NCI-H1105 treated with DMSO at 0.1 percent for 48 hours (cell line): ENCODE measurements at regions not wholly inside any gene's neighbourhood (a gene's known extent, or its start where the extent isn't known, plus 50 kb on each side); places are given as distances from the start of the nearest gene placed in this dataset.
"Not testable (repeated sequence)": the region's sequence is repeated elsewhere in the genome, so short reads cannot be mapped to it uniquely, and the experiment has no call there.

Experiments
- DNase-seq: peaks from one replicate; lab custom pipeline; 2025; lab: John Stamatoyannopoulos, UW

DNA sequence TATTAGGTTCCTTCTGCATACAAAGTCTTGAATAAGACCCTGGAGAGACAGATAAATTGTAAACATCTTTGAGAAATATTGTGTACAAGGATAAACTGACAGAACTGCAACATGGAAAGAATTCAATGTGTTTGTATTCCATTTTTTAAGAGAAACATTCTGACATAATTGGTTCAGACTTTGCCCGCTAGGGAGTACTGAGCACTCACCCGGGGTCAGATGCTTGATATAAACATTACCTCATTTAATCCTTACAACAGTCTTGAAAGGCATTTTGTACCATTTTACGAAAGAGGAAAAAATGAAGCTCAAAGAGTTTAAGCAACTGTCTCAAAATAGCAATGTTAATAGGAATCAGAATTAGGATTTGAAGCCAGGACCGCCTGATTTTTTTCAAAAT lies 416.7 kb upstream of the CRIM1 start:
- no peak for DNase-seq

DNA sequence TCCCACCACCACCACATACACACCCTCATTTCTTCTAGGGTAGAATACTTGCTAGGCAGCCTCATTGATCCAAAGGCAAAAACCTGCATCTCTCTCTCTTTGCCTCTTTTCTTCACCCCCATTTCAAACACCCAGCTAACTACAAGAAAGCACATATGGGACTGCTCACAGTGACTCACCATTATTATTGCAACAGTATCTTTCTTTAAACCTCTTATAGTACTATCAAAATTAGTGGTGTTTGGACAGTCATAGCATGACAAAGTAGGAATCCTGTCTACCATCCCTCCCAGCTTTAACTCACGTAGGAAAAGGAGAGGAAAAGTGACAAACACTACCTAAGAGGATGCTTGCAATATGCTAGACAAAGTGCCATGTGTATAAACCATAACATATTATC lies 422.5 kb upstream of the CRIM1 start:
- DNase-seq, result no peak

DNA sequence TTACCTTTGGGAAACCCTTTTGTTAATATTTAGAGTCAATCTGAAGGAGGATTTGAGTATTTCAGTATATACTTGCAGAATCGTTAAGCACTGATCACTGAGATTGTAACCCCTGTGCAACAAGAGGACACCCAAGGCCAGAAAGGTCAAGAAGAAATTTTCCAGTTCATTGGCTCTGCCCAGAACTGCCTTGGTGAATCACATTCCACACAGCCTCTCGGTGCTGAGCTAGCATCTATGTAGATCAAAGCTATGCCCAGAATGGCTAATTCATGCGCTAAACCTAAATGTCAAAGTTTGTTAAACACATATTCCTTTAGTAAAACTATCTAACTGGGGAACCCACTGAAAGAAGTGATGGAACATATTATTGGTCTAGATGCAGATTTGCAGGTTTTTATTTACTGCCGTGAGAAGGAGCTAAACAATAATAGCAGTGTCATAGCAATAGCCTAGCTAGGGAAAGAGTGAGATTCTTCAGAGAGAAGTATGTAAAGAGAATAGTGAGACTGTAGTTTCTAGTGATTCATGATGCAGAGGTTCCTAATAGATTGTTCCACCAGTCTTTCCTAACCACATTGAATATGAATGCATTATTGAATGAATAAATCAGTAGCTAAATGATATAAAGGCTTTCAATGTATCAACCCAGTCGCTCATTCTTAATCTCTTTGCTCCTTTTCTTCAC lies 423.2 kb upstream of the CRIM1 start:
- DNase-seq, result no peak

DNA sequence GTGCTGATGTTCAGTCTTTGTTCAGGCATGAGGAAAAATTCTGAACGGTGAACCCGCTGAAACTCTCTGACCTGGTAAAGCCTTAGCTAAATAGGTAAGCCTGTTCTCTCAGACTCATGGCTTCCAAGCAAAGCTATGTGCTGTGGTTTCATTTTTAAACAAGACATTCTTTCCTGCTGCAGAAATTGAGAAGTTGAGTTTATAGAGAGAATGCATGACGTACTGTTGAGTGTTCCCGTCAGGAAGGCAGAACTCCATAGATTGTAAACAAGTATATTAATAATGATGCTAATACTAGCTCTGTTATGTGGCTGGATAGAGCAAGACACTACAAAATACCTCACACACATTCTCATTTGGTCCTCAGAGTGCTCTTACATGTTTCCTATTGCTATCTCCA lies 424.0 kb upstream of the CRIM1 start:
- DNase-seq, result no peak

DNA sequence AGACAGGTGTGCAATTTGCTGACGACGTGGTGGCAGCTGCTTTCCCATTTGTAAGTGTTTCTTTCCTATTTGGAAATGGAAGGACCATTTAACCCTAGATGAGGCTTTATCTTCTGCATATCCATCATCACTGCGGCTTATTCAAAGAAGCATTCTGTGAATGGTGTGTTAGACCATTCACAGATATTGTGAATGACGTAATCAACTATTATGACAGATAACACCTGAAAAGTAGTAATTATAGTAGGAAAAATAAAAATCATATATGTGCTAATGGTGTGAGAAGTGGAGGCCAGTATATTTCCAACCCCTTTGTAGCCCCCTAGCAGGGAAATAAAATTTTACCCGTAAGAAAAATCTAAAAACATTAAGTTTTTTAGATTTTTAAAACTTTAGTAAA lies 424.5 kb upstream of the CRIM1 start:
- no peak for DNase-seq

DNA sequence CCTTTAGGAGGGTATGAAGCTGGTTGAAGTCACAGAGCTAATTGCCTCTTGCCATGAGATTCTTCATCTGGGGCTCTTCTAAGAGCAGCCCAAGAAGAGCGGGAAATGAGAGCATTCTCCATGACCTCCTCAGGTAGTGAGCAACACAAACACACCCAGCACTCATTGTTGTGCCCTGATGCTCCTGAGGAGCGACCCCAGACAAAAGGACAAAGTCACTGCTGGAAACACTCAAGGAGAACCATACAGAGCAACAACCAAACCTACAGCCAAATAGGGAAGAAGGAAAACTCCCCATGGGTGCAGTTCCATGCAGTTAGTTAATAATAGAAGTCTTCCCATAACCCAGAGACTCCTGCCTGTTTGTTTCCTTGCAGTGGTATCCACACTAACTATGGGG lies 426.0 kb upstream of the CRIM1 start:
- DNase-seq, result no peak

DNA sequence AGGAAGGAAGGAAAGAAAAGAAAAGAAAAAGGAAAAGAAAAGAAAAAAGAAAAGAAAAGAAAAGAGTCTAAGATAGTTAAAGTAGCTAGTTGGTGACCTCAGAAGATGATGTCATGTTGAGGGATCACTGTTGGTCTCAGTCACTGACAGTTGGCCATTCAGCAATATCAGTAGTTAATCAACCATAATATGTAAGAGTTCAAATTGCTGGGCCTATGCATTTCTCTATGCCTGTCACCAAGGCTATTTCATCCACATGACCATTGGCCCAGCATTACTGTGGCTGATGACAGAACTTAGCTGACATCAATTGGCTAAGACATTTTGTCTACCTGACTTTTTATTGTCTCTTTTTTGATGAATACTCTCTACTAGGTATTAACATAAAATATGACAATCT lies 435.5 kb upstream of the CRIM1 start:
- DNase-seq, result no peak

DNA sequence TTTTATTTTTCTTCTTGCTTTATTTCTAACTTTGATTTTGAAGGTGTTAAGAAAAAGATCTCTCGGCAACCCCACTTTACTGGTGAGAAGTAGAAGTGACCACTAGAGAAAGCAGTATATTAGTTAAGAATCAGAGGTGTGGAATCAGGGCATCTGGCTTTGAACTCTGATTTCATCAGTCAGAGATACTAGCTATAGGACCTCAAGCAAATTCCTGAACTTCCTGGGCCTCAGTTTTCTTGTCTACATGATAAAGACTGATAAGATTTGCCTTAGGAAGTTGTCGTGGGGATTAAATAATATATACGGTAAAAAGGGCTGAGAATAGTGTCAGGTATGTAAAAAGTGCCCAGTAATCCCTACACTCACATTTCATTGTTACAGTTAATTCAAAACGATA lies 440.3 kb upstream of the CRIM1 start:
- no peak for DNase-seq

DNA sequence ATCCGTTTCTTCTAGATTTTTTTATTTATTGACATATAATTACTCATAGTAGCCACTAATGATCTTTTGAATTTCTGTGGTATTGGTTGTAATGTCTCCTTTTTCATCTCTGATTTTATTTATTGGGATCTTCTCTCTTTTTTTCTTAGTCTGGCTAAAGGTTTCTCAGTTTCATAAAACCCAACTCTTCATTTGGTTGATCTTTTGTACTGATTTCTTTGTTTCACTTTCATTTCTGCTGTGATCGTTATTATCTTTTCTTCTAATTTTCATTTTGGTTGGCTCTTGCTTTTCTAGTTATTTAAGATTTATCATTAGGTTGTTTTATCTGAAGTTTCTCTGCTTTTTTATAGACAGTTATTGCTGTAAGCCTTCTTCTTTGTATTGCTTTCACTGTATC lies 463.6 kb upstream of the CRIM1 start:
- no peak for DNase-seq

DNA sequence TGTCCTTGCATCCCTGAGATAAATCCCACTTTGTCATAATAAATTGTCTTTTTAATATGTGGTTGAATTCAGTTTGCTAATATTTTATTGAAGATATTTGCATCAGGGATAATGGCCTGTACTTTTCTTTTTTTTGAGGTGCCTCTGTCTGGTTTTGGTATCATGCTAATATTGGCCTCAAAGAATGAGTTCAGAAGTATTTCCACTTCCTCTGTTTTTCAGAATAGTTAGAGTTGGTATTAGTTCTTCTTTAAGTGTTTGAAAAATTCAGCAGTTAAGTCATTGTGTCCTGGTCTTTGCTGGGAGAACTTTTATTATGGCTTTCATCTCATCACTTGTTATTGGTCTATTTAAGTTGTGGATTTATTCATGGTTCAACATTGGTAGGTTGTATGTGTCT lies 464.1 kb upstream of the CRIM1 start:
- no peak for DNase-seq

DNA sequence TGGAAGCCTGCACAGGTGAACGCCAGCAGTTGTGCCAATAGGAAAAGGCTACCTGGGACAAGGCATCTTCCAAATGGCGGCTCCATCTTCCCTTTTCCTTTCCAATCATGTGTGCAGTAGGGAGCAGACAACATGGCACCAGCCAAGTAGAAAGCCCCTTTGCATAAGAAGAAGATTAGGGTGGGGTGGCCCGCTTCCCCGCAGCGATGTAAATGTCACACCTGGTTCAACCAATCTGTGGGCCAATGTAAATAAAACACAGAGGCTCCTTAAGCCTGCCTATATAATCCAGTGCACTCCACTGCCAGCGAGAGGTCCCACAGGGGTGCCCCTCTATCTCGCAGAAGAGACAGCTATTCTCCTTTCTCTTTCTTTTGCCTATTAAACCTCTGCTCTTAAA lies 468.4 kb upstream of the CRIM1 start:
- no peak for DNase-seq

DNA sequence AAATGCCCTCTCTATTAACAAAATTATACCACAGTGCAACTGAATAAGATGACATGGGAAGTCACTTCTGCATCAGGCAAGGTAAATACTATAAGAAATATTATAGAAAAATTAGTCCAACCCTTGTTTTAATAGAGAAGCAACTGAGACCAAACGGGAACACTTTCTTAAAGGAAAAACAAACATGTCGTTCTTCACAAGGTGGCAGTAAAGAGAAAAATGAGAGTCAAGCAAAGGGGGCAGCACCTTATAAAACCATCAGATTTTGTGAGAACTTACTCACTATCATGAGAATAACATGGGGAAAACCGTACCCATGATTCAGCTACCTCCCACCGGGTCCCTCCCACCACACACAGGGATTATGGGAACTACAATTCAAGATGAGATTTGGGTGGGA lies 481.7 kb upstream of the CRIM1 start:
- DNase-seq, result no peak

DNA sequence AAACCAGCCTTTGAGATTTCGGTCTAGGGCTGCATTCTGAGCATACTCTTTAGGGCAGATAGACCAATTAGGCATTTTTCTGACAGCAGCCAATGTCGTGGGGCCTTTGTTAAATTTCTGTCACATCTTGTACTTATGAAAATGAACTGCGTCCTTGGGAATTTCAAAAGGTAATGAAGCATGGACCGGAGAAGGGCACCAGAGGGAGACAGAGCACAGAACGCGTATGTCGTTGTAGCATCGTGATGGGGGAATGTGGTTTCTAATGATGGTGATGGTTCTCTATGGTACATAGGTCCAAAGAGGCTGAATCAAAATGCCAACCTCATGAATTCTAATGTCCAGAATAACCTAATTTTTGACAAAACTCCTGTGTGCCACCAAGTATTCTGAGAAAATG lies 483.9 kb upstream of the CRIM1 start:
- no peak for DNase-seq

DNA sequence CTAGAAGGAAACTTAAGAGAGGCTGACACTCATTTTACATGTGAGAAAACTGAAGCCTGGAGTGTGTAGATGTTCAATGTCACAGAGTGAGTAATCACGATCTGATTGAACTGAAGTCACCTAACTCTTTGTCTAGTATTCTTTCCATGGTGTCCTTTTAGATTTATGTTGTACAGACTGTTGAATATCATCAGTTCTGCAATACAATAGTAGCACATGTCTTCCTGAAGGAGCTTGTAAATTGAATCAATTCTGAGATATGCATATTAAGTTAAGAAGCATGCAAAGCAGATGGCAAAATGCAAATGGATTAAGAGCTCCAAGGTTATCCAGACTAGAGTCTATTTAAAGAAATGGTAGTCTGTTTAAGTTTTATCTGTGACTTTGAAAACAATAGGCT lies 484.9 kb upstream of the CRIM1 start:
- DNase-seq, result no peak

DNA sequence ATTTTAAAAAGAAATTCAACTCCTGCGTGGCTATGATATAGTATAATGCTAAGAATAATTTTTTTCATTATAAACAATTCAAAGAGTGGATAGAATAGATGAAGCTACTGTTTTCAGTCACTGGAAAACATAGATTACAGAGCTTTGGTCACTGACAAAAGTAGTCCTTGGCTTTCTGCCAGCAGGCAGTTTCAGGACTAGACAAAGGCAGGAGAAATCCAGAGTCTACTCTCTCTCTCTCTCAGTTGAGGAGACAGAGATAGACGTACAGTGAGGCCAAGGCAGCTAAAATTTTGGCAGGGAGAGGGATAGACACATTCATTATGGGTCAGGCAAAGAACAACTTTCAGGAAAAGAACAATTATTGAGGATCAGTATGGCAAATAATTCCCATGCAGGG lies 491.4 kb upstream of the CRIM1 start:
- DNase-seq, result no peak

DNA sequence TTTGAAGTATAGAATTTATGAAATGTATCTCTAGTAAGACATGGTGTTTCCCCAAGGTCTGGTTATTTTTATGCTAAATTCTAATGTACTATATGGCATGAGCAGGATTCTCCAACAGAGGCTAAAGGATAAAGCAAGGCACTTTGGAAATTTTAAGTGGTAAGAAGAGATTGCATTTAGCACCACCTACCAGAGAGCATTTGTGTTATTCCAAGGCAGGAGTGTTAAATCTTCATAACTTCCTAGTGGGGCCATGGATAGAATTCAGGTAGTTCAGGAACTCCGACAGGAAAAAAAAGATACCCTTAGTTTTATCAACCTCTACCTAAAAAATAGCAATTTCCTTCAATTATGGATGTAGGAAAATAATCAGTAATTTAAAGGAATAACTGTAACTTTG lies 497.4 kb upstream of the CRIM1 start:
- DNase-seq, result no peak

DNA sequence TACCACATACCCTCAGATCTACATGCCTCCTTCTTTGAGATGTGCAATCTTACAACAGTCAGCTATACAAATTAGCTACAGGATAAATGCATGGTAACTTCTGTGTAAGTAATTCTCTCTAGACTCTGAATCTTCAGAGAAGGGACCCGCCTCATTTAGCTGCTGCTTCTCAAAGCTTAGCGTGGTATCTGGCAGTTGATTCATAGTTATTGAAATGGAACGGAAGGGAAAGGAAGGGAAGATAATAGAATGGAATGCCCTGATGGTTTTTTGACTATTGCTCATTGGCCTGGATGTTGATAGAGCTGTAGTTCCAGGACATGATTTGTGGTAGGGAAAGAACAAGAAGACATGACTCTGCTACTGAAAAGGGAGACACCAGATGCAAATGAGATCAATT lies 498.1 kb upstream of the CRIM1 start:
- no peak for DNase-seq

DNA sequence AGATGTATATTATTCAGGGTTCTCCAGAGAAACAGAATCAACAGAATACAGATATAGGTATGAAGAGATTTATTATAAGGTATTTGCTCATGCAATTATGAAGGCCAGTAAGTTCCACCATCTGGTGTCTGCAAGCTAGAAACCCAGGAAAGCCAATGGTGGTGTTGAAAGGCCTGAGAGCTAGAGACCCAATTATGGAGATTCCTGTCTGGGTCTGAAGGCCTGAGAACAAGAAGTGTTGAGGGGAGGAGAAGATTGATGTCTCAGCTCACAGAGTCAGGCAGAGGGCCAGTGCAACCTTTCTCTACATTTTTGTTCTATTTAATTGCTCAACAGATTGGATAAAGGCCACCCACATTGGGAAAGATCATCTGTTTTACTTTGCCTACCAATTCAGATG lies 524.2 kb upstream of the CRIM1 start:
- DNase-seq, result no peak

DNA sequence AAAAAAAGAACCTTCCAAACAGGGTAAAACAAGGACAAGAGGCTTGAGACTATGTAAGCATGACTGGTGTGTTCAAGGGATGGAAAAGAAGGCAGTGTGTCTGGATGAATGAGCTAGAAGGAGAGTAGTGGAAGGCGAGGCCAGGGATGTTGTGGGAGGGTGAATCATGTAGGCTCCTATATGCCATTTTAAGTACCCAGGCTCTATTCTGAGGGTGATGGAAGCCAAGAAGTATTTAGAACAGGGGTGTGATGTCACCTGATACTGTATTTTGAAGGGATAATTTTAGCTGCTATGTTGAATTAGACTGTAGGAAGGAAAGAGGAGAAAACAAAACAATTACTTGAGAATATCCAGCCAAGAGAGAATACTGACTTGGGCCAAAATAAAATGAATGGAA lies 524.7 kb upstream of the CRIM1 start:
- no peak for DNase-seq

DNA sequence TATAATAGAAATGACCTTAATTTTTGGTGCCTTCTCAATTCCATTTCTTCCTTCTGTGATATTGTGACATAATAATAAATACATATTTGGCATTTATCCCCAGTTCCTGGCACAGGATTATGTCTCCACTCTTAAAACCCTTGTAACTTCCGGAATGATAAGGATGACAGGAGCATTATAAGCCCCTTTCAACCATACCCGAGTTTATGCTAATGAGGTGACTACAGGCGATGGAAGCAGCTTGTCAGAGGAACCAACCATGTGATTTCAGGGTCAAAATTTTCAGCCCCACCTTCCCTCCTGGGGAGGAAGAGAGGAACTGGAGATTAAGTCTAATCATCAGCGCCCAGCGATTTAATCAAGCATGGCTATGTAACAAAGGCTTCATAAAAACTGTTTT lies 528.5 kb upstream of the CRIM1 start:
- DNase-seq, result no peak

DNA sequence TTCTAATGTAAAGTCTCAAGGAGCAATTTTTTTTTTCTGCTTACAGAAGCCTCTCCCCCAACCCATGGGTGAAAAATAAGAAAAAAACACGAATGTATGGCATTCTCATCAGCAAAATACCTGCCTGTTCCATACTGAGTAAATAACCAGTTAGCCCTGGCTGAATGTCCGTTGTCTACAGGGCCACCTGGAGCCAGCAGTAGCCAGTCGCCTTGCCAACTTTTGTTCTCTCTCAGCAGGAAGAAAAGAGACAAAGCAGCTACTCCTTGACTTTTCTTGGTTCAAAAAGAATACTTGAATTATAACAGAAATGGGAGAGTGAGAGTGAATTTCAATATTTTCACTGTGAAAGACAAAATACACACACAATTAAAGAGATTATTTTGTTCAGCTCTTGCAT lies 532.9 kb upstream of the CRIM1 start:
- DNase-seq, result no peak

DNA sequence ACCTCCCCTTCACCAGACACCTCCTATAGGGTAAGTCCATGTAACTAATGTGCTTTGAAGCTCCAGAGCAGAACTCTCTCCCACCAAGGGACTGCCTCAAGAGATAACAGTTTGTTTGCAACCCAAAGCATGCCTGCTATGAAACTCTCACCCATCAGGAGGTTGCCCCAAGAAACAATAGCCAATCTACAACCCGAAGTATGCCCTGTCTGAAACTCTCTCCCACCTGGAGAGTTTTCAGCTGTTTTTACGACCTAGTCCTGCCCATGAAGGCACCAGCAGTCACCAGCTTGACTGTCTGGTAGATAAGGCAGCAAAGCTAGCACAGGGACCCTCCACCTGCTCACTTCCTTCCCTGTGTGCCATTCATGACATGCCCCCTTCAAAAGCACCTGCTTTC lies 533.9 kb upstream of the CRIM1 start:
- DNase-seq, result no peak

DNA sequence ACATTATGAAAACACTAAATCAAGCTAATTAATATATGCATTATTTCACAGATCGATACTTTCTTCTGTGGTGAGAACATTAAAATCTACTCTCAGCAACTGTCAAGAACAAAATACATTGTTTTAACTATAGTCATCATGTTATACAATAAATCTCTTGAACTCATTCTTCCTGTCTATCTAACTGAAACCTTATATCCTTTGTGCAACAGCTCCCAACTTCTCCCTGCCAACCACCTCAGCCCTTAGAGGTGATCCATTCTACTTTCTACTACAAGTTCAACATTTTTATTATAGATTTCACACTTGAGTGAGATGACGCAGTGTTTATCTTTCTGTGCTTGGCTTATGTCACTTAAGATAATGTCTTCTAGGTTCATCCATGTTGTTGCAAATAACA lies 535.2 kb upstream of the CRIM1 start:
- no peak for DNase-seq

DNA sequence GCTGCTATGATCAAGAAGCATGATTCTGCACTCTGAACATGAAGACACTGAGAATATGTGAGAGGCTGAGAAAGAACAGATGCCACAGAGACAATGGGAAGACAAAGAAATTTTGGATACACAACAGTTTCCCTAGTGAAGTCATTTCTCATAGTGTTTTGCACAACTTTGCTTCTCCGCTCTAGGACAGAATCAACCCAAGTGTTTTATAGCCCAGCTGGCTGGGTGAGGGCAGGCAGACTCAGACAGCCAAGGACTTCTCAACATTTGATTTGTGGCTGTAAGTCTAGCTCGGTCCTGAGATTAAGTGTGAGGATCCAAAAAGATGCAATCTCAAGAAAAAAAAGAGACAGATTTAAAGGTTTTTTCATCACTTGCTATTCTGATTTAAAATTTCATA lies 536.5 kb upstream of the CRIM1 start:
- DNase-seq, result no peak

DNA sequence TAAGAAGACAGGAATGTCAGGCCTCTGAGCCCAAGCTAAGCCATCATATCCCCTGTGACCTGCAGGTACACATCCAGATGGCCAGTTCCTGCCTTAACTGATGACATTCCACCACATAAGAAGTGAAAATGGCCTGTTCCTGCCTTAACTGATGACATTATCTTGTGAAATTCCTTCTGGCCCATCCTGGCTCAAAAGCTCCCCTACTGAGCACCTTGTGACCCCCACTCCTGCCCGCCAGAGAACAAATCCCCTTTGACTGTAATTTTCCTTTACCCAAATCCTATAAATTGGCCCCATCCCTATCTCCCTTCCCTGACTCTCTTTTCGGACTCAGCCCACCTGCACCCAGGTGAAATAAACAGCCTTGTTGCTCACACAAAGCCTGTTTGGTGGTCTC lies 537.2 kb upstream of the CRIM1 start:
- DNase-seq, result not testable (repeated sequence)
